K562 (cell line): ENCODE measurements at regions not wholly inside any gene's neighbourhood (a gene's known extent, or its start where the extent isn't known, plus 50 kb on each side); places are given as distances from the start of the nearest gene placed in this dataset.

Experiments used
- DACH1 ChIP-seq: fragments of 450-650 bp; IDR thresholded peaks from 2 replicates; pipeline ENCODE4 v1.6.1; 2018; ENCODE audit not compliant: partially characterized antibody
- FOXA1 ChIP-seq: fragments of 450-650 bp; IDR thresholded peaks from 2 replicates; pipeline ENCODE4 v1.6.1; 2016; ENCODE audit warnings: mild to moderate bottlenecking, borderline replicate concordance
- IRF2 ChIP-seq: sonication (generic); formaldehyde crosslinking; IDR thresholded peaks from 2 replicates; pipeline ENCODE4 v1.8.1; 2022; ENCODE audit warnings: mild to moderate bottlenecking, missing genetic modification reagents
- JUND ChIP-seq, 2 experiments: IDR thresholded peaks; 2 replicates in 1 of 2; 3 replicates in 1 of 2; pipeline ENCODE4 v1.6.1; 2011; ENCODE audit warnings: borderline replicate concordance in 2 of 2, low read depth in 2 of 2, low read length in 2 of 2, improper control_type of control experiment in 1 of 2, missing biosample characterization in 1 of 2, missing genetic modification characterization in 1 of 2, missing genetic modification reagents in 1 of 2
- POLR2A ChIP-seq: fragments of 450-650 bp; conservative IDR thresholded peaks from 2 replicates; pipeline ENCODE4 v1.6.1; 2016
- SIN3A ChIP-seq, 2 experiments: fragments of 150-350 bp in 1 of 2; IDR thresholded peaks; 2 replicates each; pipeline ENCODE4 v1.6.1; 2011 to 2016; ENCODE audit warnings: borderline replicate concordance in 2 of 2, low read depth in 2 of 2, low read length in 2 of 2, mild to moderate bottlenecking in 2 of 2, moderate library complexity in 2 of 2; ENCODE audit not compliant: control insufficient read depth in 1 of 2
- SP1 ChIP-seq: sonication (generic); formaldehyde crosslinking; IDR thresholded peaks from 2 replicates; pipeline ENCODE4 v1.8.1; 2022; ENCODE audit warnings: mild to moderate bottlenecking, missing genetic modification reagents
- ZFPM2 ChIP-seq: fragments of 250-450 bp; sonication (Bioruptor Pico); IDR thresholded peaks from 2 replicates; pipeline ENCODE4 v1.5.1; 2022; ENCODE audit warnings: mild to moderate bottlenecking
- ZFX ChIP-seq: sonication (generic); formaldehyde crosslinking; IDR thresholded peaks from 2 replicates; pipeline ENCODE4 v1.8.0; 2022; ENCODE audit warnings: mild to moderate bottlenecking, missing genetic modification reagents, moderate library complexity
- TF ChIP-seq, protein P1 (sequence below): fragments of 450-650 bp; conservative IDR thresholded peaks from 2 replicates; pipeline ENCODE4 v1.6.1; 2016; ENCODE audit warnings: missing genetic modification characterization, low read depth, mild to moderate bottlenecking, missing compliant biosample characterization, moderate library complexity
- TF ChIP-seq, protein P2 (sequence below), 3 experiments: IDR thresholded peaks in 2 of 3; conservative IDR thresholded peaks in 1 of 3; 2 replicates each; pipeline ENCODE4 v1.5.1; 2011 to 2012; ENCODE audit warnings: low read length in 3 of 3, mild to moderate bottlenecking in 3 of 3, control low read depth in 2 of 3, improper control_type of control experiment in 1 of 3, inconsistent platforms in 1 of 3, low read depth in 1 of 3, mixed read lengths in 1 of 3, moderate library complexity in 1 of 3; ENCODE audit not compliant: insufficient read depth in 2 of 3
- TF ChIP-seq, protein P3 (sequence below): fragments of 450-650 bp; IDR thresholded peaks from 2 replicates; pipeline ENCODE4 v1.6.1; 2016; ENCODE audit warnings: low read depth
- TF ChIP-seq, protein P4 (sequence below): fragments of 450-650 bp; IDR thresholded peaks from 2 replicates; pipeline ENCODE4 v1.6.1; 2017; ENCODE audit warnings: antibody characterized with exemption

DNA sequence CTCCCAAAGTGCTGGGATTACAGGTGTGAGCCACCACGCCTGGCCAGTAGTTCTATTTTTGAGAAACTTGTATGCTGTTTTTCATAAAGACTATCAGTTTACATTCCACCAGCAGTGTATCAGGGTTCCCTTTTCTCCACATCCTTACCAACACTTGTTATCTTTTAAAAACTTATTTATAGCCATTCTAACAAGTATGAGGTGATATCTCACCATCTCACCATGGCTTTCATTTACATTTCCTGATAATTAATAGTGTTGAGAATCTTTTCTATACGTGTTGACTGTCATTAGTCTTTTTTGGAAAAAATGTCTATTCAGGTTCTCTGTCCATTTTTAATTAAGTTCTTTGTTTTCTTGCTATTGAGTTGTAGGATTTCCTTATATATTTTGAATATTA lies 416.1 kb downstream of the NEBL start:
- TF ChIP-seq SIN3A (IDR thresholded peaks at IDR 0.05; ENCODE audit: borderline replicate concordance in 2 of 2, control insufficient read depth in 1 of 2, low read depth in 2 of 2, low read length in 2 of 2), result no peak
- TF ChIP-seq POLR2A, result no peak
- TF ChIP-seq, protein P1, sequence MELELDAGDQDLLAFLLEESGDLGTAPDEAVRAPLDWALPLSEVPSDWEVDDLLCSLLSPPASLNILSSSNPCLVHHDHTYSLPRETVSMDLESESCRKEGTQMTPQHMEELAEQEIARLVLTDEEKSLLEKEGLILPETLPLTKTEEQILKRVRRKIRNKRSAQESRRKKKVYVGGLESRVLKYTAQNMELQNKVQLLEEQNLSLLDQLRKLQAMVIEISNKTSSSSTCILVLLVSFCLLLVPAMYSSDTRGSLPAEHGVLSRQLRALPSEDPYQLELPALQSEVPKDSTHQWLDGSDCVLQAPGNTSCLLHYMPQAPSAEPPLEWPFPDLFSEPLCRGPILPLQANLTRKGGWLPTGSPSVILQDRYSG (tag), result no peak
- TF ChIP-seq DACH1, result no peak
- no peak for TF ChIP-seq ZFX
- no peak for TF ChIP-seq IRF2
- TF ChIP-seq ZFPM2, result no peak
- TF ChIP-seq SP1 (CRISPR knock-in tag), result no peak
- TF ChIP-seq, protein P2, sequence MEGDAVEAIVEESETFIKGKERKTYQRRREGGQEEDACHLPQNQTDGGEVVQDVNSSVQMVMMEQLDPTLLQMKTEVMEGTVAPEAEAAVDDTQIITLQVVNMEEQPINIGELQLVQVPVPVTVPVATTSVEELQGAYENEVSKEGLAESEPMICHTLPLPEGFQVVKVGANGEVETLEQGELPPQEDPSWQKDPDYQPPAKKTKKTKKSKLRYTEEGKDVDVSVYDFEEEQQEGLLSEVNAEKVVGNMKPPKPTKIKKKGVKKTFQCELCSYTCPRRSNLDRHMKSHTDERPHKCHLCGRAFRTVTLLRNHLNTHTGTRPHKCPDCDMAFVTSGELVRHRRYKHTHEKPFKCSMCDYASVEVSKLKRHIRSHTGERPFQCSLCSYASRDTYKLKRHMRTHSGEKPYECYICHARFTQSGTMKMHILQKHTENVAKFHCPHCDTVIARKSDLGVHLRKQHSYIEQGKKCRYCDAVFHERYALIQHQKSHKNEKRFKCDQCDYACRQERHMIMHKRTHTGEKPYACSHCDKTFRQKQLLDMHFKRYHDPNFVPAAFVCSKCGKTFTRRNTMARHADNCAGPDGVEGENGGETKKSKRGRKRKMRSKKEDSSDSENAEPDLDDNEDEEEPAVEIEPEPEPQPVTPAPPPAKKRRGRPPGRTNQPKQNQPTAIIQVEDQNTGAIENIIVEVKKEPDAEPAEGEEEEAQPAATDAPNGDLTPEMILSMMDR (IDR thresholded peaks at IDR 0.05 in 2 of 3, conservative IDR thresholded peaks at IDR 0.05 in 1 of 3; ENCODE audit: insufficient read depth in 2 of 3, low read depth in 1 of 3, low read length in 3 of 3), result no peak
- TF ChIP-seq, protein P3, sequence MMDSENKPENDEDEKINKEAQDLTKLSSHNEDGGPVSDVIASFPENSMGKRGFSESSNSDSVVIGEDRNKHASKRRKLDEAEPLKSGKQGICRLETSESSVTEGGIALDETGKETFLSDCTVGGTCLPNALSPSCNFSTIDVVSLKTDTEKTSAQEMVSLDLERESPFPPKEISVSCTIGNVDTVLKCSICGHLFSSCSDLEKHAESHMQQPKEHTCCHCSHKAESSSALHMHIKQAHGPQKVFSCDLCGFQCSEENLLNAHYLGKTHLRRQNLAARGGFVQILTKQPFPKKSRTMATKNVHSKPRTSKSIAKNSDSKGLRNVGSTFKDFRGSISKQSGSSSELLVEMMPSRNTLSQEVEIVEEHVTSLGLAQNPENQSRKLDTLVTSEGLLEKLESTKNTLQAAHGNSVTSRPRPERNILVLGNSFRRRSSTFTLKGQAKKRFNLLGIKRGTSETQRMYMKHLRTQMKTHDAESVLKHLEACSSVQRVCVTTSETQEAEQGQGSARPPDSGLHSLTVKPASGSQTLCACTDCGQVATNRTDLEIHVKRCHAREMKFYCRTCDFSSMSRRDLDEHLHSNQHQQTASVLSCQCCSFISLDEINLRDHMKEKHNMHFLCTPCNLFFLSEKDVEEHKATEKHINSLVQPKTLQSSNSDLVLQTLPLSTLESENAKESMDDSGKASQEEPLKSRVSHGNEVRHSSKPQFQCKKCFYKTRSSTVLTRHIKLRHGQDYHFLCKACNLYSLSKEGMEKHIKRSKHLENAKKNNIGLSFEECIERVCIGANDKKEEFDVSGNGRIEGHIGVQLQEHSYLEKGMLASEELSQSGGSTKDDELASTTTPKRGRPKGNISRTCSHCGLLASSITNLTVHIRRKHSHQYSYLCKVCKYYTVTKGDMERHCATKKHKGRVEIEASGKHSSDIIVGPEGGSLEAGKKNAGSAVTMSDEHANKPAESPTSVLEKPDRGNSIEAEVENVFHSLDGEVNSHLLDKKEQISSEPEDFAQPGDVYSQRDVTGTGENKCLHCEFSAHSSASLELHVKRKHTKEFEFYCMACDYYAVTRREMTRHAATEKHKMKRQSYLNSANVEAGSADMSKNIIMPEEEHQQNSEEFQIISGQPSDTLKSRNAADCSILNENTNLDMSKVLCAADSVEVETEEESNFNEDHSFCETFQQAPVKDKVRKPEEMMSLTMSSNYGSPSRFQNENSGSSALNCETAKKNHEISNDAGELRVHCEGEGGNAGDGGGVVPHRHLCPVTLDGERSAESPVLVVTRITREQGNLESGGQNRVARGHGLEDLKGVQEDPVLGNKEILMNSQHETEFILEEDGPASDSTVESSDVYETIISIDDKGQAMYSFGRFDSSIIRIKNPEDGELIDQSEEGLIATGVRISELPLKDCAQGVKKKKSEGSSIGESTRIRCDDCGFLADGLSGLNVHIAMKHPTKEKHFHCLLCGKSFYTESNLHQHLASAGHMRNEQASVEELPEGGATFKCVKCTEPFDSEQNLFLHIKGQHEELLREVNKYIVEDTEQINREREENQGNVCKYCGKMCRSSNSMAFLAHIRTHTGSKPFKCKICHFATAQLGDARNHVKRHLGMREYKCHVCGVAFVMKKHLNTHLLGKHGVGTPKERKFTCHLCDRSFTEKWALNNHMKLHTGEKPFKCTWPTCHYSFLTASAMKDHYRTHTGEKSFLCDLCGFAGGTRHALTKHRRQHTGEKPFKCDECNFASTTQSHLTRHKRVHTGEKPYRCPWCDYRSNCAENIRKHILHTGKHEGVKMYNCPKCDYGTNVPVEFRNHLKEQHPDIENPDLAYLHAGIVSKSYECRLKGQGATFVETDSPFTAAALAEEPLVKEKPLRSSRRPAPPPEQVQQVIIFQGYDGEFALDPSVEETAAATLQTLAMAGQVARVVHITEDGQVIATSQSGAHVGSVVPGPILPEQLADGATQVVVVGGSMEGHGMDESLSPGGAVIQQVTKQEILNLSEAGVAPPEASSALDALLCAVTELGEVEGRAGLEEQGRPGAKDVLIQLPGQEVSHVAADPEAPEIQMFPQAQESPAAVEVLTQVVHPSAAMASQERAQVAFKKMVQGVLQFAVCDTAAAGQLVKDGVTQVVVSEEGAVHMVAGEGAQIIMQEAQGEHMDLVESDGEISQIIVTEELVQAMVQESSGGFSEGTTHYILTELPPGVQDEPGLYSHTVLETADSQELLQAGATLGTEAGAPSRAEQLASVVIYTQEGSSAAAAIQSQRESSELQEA, result no peak
- TF ChIP-seq JUND (IDR thresholded peaks at IDR 0.05; ENCODE audit: borderline replicate concordance, low read depth, low read length), result no peak
- TF ChIP-seq JUND (tag; IDR thresholded peaks at IDR 0.05; ENCODE audit: borderline replicate concordance, low read depth, low read length), result no peak
- TF ChIP-seq, protein P4, sequence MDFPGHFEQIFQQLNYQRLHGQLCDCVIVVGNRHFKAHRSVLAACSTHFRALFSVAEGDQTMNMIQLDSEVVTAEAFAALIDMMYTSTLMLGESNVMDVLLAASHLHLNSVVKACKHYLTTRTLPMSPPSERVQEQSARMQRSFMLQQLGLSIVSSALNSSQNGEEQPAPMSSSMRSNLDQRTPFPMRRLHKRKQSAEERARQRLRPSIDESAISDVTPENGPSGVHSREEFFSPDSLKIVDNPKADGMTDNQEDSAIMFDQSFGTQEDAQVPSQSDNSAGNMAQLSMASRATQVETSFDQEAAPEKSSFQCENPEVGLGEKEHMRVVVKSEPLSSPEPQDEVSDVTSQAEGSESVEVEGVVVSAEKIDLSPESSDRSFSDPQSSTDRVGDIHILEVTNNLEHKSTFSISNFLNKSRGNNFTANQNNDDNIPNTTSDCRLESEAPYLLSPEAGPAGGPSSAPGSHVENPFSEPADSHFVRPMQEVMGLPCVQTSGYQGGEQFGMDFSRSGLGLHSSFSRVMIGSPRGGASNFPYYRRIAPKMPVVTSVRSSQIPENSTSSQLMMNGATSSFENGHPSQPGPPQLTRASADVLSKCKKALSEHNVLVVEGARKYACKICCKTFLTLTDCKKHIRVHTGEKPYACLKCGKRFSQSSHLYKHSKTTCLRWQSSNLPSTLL, result no peak
- TF ChIP-seq FOXA1, result no peak
